ENCODE measurements at regions not wholly inside any gene's neighbourhood (a gene's known extent, or its start where the extent isn't known, plus 50 kb on each side); places are given as distances from the start of the nearest gene placed in this dataset.

DNA sequence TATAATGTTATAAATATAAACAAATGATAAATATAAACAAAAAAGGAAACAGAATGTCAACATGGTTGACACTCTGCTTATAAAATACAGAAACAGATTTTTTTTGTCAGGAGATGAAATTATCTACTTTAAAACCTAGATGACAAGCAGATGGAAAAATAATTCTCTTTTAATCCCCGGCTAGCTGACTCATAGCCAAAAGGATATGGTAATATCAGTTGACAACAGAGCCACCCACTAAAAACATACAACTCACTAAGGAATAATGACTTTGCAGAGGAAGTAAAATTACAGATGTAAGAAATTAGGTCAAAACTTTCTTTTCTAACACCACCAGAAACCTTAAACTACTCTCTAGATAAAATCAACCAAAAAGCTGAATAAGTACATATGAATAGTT lies 131.1 kb upstream of the ABCB5 start (continued):
- TF ChIP-seq, protein P1, sequence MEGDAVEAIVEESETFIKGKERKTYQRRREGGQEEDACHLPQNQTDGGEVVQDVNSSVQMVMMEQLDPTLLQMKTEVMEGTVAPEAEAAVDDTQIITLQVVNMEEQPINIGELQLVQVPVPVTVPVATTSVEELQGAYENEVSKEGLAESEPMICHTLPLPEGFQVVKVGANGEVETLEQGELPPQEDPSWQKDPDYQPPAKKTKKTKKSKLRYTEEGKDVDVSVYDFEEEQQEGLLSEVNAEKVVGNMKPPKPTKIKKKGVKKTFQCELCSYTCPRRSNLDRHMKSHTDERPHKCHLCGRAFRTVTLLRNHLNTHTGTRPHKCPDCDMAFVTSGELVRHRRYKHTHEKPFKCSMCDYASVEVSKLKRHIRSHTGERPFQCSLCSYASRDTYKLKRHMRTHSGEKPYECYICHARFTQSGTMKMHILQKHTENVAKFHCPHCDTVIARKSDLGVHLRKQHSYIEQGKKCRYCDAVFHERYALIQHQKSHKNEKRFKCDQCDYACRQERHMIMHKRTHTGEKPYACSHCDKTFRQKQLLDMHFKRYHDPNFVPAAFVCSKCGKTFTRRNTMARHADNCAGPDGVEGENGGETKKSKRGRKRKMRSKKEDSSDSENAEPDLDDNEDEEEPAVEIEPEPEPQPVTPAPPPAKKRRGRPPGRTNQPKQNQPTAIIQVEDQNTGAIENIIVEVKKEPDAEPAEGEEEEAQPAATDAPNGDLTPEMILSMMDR (conservative IDR thresholded peaks at IDR 0.05; ENCODE audit: low read depth in 2 of 2), result no peak

DNA sequence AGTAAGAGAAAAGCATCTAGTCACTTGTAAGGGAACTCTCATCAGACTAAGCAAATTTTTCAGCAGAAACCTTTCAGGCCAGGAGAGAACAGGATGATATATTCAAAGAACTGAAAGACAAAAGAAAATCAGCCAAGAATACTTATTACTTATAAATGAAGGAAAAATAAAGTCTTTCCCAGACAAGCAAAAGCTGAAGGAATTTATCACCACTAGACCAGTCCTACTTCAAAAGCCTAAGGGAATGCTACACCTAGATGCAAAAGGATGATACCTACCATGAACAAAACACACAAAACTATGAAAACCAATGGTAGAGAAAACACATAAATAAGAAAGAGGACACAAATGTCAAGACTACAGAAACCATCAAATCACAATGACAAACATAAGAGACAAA lies 126.6 kb upstream of the ABCB5 start:
- Mint-ChIP-seq H3K27ac (no peak overlapping the region), H3K27me3 (ENCODE audit: insufficient read depth, low read depth, poor library complexity) (peaks cover 9% of the 10 kb centered on the region), H3K4me1 (no peaks in the 10 kb centered on the region), H3K4me3 (no peak overlapping the region), H3K36me3 (ENCODE audit: low read depth) (peaks cover 3% of the 10 kb centered on the region; the same call in 1 of the 3 replicates), H3K9me3 (peaks cover 20% of the 10 kb centered on the region)
- H3K36me3 ChIP-seq (ENCODE audit: insufficient read depth), result no peaks in the 10 kb centered on the region
- H3K4me3 ChIP-seq, result no peak overlapping the region
- no peak overlapping the region for H2AFZ ChIP-seq
- no peaks in the 10 kb centered on the region for H4K20me1 ChIP-seq (replicated peaks; ENCODE audit: insufficient read depth)
- H3K79me2 ChIP-seq (replicated peaks; ENCODE audit: insufficient read depth), result no peaks in the 10 kb centered on the region
- ATAC-seq (no peak), DNase-seq (ENCODE audit: low spot score) (no peak)
- no peaks in the 10 kb centered on the region for H3F3A ChIP-seq (replicated peaks; ENCODE audit: low read depth)
- H3K9me2 ChIP-seq (ENCODE audit: insufficient read depth), result no peaks in the 10 kb centered on the region
- no peak overlapping the region for H3K27ac ChIP-seq (ENCODE audit: low read depth)
- no peaks in the 10 kb centered on the region for H3K27me3 ChIP-seq (ENCODE audit: insufficient read depth)
- H3K4me2 ChIP-seq, result no peak overlapping the region
- no peaks in the 10 kb centered on the region for H3K4me1 ChIP-seq (ENCODE audit: insufficient read depth)
- no peak for TF ChIP-seq ZNF331 (CRISPR knock-in tag; IDR thresholded peaks at IDR 0.05; ENCODE audit: low read depth)
- no peak for TF ChIP-seq POLR2AphosphoS5 (IDR thresholded peaks at IDR 0.05; ENCODE audit: low read depth)
- TF ChIP-seq, protein P2, sequence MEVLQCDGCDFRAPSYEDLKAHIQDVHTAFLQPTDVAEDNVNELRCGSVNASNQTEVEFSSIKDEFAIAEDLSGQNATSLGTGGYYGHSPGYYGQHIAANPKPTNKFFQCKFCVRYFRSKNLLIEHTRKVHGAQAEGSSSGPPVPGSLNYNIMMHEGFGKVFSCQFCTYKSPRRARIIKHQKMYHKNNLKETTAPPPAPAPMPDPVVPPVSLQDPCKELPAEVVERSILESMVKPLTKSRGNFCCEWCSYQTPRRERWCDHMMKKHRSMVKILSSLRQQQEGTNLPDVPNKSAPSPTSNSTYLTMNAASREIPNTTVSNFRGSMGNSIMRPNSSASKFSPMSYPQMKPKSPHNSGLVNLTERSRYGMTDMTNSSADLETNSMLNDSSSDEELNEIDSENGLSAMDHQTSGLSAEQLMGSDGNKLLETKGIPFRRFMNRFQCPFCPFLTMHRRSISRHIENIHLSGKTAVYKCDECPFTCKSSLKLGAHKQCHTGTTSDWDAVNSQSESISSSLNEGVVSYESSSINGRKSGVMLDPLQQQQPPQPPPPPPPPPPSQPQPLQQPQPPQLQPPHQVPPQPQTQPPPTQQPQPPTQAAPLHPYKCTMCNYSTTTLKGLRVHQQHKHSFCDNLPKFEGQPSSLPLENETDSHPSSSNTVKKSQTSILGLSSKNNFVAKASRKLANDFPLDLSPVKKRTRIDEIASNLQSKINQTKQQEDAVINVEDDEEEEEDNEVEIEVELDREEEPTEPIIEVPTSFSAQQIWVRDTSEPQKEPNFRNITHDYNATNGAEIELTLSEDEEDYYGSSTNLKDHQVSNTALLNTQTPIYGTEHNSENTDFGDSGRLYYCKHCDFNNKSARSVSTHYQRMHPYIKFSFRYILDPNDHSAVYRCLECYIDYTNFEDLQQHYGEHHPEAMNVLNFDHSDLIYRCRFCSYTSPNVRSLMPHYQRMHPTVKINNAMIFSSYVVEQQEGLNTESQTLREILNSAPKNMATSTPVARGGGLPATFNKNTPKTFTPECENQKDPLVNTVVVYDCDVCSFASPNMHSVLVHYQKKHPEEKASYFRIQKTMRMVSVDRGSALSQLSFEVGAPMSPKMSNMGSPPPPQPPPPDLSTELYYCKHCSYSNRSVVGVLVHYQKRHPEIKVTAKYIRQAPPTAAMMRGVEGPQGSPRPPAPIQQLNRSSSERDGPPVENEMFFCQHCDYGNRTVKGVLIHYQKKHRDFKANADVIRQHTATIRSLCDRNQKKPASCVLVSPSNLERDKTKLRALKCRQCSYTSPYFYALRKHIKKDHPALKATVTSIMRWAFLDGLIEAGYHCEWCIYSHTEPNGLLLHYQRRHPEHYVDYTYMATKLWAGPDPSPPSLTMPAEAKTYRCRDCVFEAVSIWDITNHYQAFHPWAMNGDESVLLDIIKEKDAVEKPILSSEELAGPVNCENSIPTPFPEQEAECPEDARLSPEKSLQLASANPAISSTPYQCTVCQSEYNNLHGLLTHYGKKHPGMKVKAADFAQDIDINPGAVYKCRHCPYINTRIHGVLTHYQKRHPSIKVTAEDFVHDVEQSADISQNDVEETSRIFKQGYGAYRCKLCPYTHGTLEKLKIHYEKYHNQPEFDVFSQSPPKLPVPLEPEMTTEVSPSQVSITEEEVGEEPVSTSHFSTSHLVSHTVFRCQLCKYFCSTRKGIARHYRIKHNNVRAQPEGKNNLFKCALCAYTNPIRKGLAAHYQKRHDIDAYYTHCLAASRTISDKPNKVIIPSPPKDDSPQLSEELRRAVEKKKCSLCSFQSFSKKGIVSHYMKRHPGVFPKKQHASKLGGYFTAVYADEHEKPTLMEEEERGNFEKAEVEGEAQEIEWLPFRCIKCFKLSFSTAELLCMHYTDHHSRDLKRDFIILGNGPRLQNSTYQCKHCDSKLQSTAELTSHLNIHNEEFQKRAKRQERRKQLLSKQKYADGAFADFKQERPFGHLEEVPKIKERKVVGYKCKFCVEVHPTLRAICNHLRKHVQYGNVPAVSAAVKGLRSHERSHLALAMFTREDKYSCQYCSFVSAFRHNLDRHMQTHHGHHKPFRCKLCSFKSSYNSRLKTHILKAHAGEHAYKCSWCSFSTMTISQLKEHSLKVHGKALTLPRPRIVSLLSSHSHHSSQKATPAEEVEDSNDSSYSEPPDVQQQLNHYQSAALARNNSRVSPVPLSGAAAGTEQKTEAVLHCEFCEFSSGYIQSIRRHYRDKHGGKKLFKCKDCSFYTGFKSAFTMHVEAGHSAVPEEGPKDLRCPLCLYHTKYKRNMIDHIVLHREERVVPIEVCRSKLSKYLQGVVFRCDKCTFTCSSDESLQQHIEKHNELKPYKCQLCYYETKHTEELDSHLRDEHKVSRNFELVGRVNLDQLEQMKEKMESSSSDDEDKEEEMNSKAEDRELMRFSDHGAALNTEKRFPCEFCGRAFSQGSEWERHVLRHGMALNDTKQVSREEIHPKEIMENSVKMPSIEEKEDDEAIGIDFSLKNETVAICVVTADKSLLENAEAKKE (CRISPR knock-in tag; IDR thresholded peaks at IDR 0.05), result no peak
- TF ChIP-seq JUNB (IDR thresholded peaks at IDR 0.05; ENCODE audit: unreplicated experiment), result no peak
- TF ChIP-seq ZNF114 (CRISPR knock-in tag; IDR thresholded peaks at IDR 0.05), result no peak
- TF ChIP-seq, protein P3, sequence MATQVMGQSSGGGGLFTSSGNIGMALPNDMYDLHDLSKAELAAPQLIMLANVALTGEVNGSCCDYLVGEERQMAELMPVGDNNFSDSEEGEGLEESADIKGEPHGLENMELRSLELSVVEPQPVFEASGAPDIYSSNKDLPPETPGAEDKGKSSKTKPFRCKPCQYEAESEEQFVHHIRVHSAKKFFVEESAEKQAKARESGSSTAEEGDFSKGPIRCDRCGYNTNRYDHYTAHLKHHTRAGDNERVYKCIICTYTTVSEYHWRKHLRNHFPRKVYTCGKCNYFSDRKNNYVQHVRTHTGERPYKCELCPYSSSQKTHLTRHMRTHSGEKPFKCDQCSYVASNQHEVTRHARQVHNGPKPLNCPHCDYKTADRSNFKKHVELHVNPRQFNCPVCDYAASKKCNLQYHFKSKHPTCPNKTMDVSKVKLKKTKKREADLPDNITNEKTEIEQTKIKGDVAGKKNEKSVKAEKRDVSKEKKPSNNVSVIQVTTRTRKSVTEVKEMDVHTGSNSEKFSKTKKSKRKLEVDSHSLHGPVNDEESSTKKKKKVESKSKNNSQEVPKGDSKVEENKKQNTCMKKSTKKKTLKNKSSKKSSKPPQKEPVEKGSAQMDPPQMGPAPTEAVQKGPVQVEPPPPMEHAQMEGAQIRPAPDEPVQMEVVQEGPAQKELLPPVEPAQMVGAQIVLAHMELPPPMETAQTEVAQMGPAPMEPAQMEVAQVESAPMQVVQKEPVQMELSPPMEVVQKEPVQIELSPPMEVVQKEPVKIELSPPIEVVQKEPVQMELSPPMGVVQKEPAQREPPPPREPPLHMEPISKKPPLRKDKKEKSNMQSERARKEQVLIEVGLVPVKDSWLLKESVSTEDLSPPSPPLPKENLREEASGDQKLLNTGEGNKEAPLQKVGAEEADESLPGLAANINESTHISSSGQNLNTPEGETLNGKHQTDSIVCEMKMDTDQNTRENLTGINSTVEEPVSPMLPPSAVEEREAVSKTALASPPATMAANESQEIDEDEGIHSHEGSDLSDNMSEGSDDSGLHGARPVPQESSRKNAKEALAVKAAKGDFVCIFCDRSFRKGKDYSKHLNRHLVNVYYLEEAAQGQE (IDR thresholded peaks at IDR 0.05; ENCODE audit: unreplicated experiment), result no peak
- TF ChIP-seq, protein P4, sequence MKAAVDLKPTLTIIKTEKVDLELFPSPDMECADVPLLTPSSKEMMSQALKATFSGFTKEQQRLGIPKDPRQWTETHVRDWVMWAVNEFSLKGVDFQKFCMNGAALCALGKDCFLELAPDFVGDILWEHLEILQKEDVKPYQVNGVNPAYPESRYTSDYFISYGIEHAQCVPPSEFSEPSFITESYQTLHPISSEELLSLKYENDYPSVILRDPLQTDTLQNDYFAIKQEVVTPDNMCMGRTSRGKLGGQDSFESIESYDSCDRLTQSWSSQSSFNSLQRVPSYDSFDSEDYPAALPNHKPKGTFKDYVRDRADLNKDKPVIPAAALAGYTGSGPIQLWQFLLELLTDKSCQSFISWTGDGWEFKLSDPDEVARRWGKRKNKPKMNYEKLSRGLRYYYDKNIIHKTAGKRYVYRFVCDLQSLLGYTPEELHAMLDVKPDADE (IDR thresholded peaks at IDR 0.05), result no peak
- no peak for TF ChIP-seq NANOG (IDR thresholded peaks at IDR 0.05; ENCODE audit: borderline replicate concordance)
- TF ChIP-seq EZH2 (IDR thresholded peaks at IDR 0.05; ENCODE audit: low read depth, unreplicated experiment), result no peak
- no peak for TF ChIP-seq CREB1 (CRISPR knock-in tag; IDR thresholded peaks at IDR 0.05; ENCODE audit: low read depth)
- TF ChIP-seq STAT1 (IDR thresholded peaks at IDR 0.05; ENCODE audit: unreplicated experiment), result no peak
